Ishikawa (cell line): ENCODE measurements at regions not wholly inside any gene's neighbourhood (a gene's known extent, or its start where the extent isn't known, plus 50 kb on each side); places are given as distances from the start of the nearest gene placed in this dataset.

ENCODE experiments used
- CEBPB ChIP-seq: IDR thresholded peaks from 2 replicates; pipeline ENCODE4 v1.6.1; 2012
- CREB1 ChIP-seq: IDR thresholded peaks from 2 replicates; pipeline ENCODE4 v1.6.1; 2012; ENCODE audit warnings: low read depth
- EGR1 ChIP-seq: IDR thresholded peaks from 2 replicates; pipeline ENCODE4 v1.6.1; 2012
- EP300 ChIP-seq: IDR thresholded peaks from 2 replicates; pipeline ENCODE4 v1.6.1; 2012; ENCODE audit warnings: borderline replicate concordance
- NFIC ChIP-seq: IDR thresholded peaks from 2 replicates; pipeline ENCODE4 v1.6.1; 2012
- REST ChIP-seq: IDR thresholded peaks from 2 replicates; pipeline ENCODE4 v1.6.1; 2012; ENCODE audit warnings: low read depth, mild to moderate bottlenecking
- TAF1 ChIP-seq: IDR thresholded peaks from 2 replicates; pipeline ENCODE4 v1.6.1; 2012; ENCODE audit warnings: low read depth, mild to moderate bottlenecking
- USF1 ChIP-seq: IDR thresholded peaks from 2 replicates; pipeline ENCODE4 v1.6.1; 2012
- YY1 ChIP-seq: IDR thresholded peaks from 2 replicates; pipeline ENCODE4 v1.6.1; 2012; ENCODE audit warnings: low read depth
- TF ChIP-seq, protein P1 (sequence below): IDR thresholded peaks from 2 replicates; pipeline ENCODE4 v1.6.1; 2012

DNA sequence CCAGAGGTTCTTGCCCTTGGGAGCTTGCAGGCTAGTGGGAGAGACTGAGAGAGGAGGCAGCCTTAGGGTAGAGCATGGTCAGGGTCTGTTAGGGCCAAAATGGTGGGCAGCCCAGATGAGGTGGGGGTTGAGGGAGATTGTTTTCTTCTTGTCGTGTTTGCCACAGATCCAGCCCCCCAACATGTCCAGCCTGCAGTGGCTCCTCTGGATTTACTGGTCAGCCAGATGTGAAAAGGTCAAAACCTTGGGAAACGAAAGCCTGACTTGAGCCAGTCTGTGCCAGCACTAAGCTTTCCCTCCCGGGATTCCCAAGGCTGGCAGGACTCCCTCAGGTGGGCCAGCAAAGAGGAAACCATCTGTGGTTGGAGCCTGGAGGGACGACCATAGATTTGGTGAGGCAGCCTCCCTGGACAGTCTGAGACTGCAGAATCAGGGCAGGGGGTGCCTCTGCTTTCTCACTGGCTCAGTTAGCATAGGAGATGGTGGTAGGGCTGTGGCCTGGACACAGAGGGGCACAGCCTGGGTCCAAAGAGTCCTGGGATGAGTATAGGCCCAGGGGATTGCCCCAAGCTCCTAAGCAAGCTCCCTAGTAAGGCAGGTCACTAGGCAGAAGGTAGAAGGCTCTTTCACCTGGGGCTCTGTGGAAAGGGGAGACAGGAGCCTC, 51.2 kb upstream of the PRR23C start:
- TF ChIP-seq CEBPB: no peak
- TF ChIP-seq NFIC: no peak
- no peak for TF ChIP-seq TAF1
- TF ChIP-seq, protein P1, sequence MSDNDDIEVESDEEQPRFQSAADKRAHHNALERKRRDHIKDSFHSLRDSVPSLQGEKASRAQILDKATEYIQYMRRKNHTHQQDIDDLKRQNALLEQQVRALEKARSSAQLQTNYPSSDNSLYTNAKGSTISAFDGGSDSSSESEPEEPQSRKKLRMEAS: no peak
- TF ChIP-seq EP300: no peak
- TF ChIP-seq YY1: no peak
- no peak for TF ChIP-seq USF1
- no peak for TF ChIP-seq REST
- TF ChIP-seq CREB1: no peak
- TF ChIP-seq EGR1: no peak
